ENCODE measurements at regions not wholly inside any gene's neighbourhood (a gene's known extent, or its start where the extent isn't known, plus 50 kb on each side); places are given as distances from the start of the nearest gene placed in this dataset.

DNA sequence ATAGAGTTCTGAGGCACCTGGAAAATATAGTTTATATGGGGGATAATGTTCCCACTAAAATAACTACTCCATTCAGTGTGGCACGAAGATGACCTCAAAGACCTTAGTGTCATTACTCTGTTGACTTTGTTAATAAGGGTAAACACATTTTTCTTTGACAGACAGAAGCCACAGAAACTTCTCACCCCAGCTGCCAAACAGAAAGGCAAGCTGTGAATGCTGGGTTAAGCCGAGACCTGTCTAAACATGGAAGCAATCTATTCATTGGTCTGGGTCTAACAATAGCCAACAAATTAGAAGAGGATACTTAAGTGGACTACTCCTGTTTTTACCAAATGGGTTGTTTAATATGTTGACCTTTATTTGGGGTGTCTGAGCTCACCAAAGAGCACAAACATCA, 171.4 kb downstream of the TLE1 start:
- ATAC-seq (ENCODE audit: low read depth): no peak
- TF ChIP-seq, protein P1, sequence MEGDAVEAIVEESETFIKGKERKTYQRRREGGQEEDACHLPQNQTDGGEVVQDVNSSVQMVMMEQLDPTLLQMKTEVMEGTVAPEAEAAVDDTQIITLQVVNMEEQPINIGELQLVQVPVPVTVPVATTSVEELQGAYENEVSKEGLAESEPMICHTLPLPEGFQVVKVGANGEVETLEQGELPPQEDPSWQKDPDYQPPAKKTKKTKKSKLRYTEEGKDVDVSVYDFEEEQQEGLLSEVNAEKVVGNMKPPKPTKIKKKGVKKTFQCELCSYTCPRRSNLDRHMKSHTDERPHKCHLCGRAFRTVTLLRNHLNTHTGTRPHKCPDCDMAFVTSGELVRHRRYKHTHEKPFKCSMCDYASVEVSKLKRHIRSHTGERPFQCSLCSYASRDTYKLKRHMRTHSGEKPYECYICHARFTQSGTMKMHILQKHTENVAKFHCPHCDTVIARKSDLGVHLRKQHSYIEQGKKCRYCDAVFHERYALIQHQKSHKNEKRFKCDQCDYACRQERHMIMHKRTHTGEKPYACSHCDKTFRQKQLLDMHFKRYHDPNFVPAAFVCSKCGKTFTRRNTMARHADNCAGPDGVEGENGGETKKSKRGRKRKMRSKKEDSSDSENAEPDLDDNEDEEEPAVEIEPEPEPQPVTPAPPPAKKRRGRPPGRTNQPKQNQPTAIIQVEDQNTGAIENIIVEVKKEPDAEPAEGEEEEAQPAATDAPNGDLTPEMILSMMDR (IDR thresholded peaks at IDR 0.05; ENCODE audit: poor library complexity, severe bottlenecking): no peak
- DNase-seq (ENCODE audit: low spot score): no peak
- H3K27me3 ChIP-seq (ENCODE audit: insufficient read depth, poor library complexity, severe bottlenecking): no peaks in the 10 kb centered on the region
- no peaks in the 10 kb centered on the region for H3K36me3 ChIP-seq (ENCODE audit: low read depth)
- H3K9me3 ChIP-seq (ENCODE audit: severe bottlenecking): no peaks in the 10 kb centered on the region
- H3K4me3 ChIP-seq (ENCODE audit: severe bottlenecking): no peak overlapping the region
- H3K27ac ChIP-seq (ENCODE audit: poor library complexity, severe bottlenecking): no peak overlapping the region
- H3K4me1 ChIP-seq (ENCODE audit: insufficient read depth, poor library complexity, severe bottlenecking): peaks cover 4% of the 10 kb centered on the region

DNA sequence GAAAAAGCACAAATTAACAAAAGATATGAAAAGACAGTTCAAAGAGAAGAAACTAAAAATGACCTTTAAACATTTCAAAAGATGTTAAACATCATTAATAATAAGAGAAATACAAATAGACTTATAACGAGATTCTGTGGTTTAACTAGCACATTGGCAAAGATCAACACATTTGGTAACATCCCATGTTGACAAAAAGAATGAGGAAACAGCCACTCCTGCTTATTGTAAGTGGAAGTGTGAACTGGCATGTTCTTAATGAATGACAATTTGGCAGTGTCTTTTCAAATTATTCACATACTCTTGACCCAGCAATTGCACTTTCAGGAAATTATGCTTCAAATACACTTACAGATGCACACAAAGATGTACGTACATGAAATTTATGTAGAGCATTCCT, 176.3 kb downstream of the TLE1 start:
- H3K4me3 ChIP-seq (ENCODE audit: severe bottlenecking): no peak overlapping the region

GRCh38 chr9:81512641-81513040, 176.7 kb downstream of the TLE1 start:
- Histone ChIP-seq H3K27ac (ENCODE audit: poor library complexity, severe bottlenecking) (no peak overlapping the region), H3K4me1 (ENCODE audit: insufficient read depth, poor library complexity, severe bottlenecking) (no peaks in the 10 kb centered on the region), H3K9me3 (ENCODE audit: severe bottlenecking) (no peaks in the 10 kb centered on the region), H3K36me3 (ENCODE audit: low read depth) (no peaks in the 10 kb centered on the region), H3K27me3 (ENCODE audit: insufficient read depth, poor library complexity, severe bottlenecking) (no peaks in the 10 kb centered on the region), H3K4me3 (ENCODE audit: severe bottlenecking) (no peak overlapping the region)
- DNase-seq (ENCODE audit: low spot score) (no peak), ATAC-seq (ENCODE audit: low read depth) (no peak)
- TF ChIP-seq, protein P1 (IDR thresholded peaks at IDR 0.05; ENCODE audit: poor library complexity, severe bottlenecking): no peak

More for the DNA sequence above, 176.3 kb downstream of the TLE1 start:
- Histone ChIP-seq H3K4me1 (ENCODE audit: insufficient read depth, poor library complexity, severe bottlenecking) (no peaks in the 10 kb centered on the region), H3K27ac (ENCODE audit: poor library complexity, severe bottlenecking) (no peak overlapping the region), H3K9me3 (ENCODE audit: severe bottlenecking) (no peaks in the 10 kb centered on the region), H3K27me3 (ENCODE audit: insufficient read depth, poor library complexity, severe bottlenecking) (no peaks in the 10 kb centered on the region), H3K36me3 (ENCODE audit: low read depth) (no peaks in the 10 kb centered on the region)
- ATAC-seq (ENCODE audit: low read depth) (no peak), DNase-seq (ENCODE audit: low spot score) (no peak)
- TF ChIP-seq, protein P1 (IDR thresholded peaks at IDR 0.05; ENCODE audit: poor library complexity, severe bottlenecking): no peak

GRCh38 chr9:81508476-81508875, 180.9 kb downstream of the TLE1 start:
- no peaks in the 10 kb centered on the region for H3K27me3 ChIP-seq (ENCODE audit: insufficient read depth, poor library complexity, severe bottlenecking)
- ATAC-seq (ENCODE audit: low read depth): no peak
- H3K4me1 ChIP-seq (ENCODE audit: insufficient read depth, poor library complexity, severe bottlenecking): no peaks in the 10 kb centered on the region
- DNase-seq (ENCODE audit: low spot score): no peak
- no peaks in the 10 kb centered on the region for H3K36me3 ChIP-seq (ENCODE audit: low read depth)
- no peak overlapping the region for H3K4me3 ChIP-seq (ENCODE audit: severe bottlenecking)
- no peak overlapping the region for H3K27ac ChIP-seq (ENCODE audit: poor library complexity, severe bottlenecking)
- H3K9me3 ChIP-seq (ENCODE audit: severe bottlenecking): no peaks in the 10 kb centered on the region
- TF ChIP-seq, protein P1 (IDR thresholded peaks at IDR 0.05; ENCODE audit: poor library complexity, severe bottlenecking): no peak

GRCh38 chr9:81506941-81507864, 182.1 kb downstream of the TLE1 start:
- Histone ChIP-seq H3K4me1 (ENCODE audit: insufficient read depth, poor library complexity, severe bottlenecking) (no peaks in the 10 kb centered on the region), H3K27ac (ENCODE audit: poor library complexity, severe bottlenecking) (no peak overlapping the region), H3K27me3 (ENCODE audit: insufficient read depth, poor library complexity, severe bottlenecking) (no peaks in the 10 kb centered on the region), H3K4me3 (ENCODE audit: severe bottlenecking) (no peak overlapping the region), H3K9me3 (ENCODE audit: severe bottlenecking) (no peaks in the 10 kb centered on the region), H3K36me3 (ENCODE audit: low read depth) (no peaks in the 10 kb centered on the region)
- TF ChIP-seq, protein P1 (IDR thresholded peaks at IDR 0.05; ENCODE audit: poor library complexity, severe bottlenecking): no peak
- DNase-seq (ENCODE audit: low spot score) (no peak), ATAC-seq (ENCODE audit: low read depth) (no peak)

All from RWPE2 (cell line).